Testis (tissue), 2 donors: ENCODE measurements at regions not wholly inside any gene's neighbourhood (a gene's known extent, or its start where the extent isn't known, plus 50 kb on each side); places are given as distances from the start of the nearest gene placed in this dataset.

ENCODE experiments used
- CTCF ChIP-seq, 3 experiments: fragments of 450-650 bp in 2 of 3; fragments of 200-600 bp in 1 of 3; sonication (generic) in 1 of 3; IDR thresholded peaks; one replicate each; pipeline ENCODE4 v1.5.1; 2016 to 2019; ENCODE audit warnings: antibody characterized with exemption in 3 of 3, mild to moderate bottlenecking in 2 of 3, moderate library complexity in 1 of 3
- POLR2A ChIP-seq: fragments of 450-650 bp; IDR thresholded peaks from one replicate; pipeline ENCODE4 v1.6.1; 2017; ENCODE audit warnings: antibody characterized with exemption, mild to moderate bottlenecking, moderate library complexity

DNA sequence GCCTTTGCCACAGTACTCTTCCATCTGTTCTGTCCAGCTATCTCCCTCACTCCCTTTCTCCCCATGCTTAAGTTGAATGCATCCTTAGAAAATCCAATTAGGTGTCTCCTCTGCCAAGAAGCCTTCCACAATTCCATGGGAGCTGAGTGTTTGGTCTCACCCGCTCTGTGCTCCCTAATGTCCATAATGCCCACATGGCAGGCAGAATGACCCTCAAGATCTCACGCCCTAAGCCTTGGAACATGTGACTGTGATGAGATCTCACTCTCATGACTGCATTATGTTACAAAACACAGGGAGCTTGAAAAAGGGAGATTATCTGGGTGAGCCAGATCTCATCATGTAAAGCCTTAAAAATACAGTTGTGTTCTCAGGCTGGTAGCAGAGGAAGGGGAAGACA is 229.4 kb downstream of the OMA1 start:
- TF ChIP-seq CTCF (IDR thresholded peaks at IDR 0.05) (no peak), POLR2A (no peak)
